ENCODE measurements at regions not wholly inside any gene's neighbourhood (a gene's known extent, or its start where the extent isn't known, plus 50 kb on each side); places are given as distances from the start of the nearest gene placed in this dataset.

DNA sequence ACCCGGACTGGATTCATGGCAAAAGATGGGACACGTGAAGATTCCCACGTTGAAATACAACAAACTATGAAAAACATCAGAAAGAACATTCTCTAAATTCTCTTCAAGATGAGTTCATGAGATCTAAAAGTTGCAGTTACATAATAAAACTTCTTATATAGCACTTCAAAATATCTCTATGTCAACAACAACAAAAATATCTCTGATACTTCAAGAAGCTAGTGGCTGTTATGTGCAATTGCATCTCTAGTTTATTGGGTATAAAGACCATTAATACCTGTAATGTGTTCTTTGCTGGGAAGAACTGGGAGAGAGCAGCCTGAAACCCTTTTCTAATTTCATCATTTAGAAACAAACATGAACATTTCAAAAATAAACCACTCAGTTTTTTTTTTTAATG, 69.2 kb upstream of the RGS6 start:
- Histone ChIP-seq H3K9me3 (no peaks in the 10 kb centered on the region), H3K27me3 (no peaks in the 10 kb centered on the region), H3K4me1 (peaks cover 0 to 38% (median 8%) of the 10 kb centered on the region in 4 donors), H3K27ac (peak overlapping the region; percentile 34 to 46), H3K4me3 (no peak overlapping the region), H3K36me3 (no peaks in the 10 kb centered on the region)
- DNase-seq, result no peak
- TF ChIP-seq, protein P1, sequence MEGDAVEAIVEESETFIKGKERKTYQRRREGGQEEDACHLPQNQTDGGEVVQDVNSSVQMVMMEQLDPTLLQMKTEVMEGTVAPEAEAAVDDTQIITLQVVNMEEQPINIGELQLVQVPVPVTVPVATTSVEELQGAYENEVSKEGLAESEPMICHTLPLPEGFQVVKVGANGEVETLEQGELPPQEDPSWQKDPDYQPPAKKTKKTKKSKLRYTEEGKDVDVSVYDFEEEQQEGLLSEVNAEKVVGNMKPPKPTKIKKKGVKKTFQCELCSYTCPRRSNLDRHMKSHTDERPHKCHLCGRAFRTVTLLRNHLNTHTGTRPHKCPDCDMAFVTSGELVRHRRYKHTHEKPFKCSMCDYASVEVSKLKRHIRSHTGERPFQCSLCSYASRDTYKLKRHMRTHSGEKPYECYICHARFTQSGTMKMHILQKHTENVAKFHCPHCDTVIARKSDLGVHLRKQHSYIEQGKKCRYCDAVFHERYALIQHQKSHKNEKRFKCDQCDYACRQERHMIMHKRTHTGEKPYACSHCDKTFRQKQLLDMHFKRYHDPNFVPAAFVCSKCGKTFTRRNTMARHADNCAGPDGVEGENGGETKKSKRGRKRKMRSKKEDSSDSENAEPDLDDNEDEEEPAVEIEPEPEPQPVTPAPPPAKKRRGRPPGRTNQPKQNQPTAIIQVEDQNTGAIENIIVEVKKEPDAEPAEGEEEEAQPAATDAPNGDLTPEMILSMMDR (IDR thresholded peaks at IDR 0.05), result peak in 1 of 2 experiments; percentile 36
- intact Hi-C loops (cut with DNase I; ENCODE audit: low total_unique reads), result no loop called here

DNA sequence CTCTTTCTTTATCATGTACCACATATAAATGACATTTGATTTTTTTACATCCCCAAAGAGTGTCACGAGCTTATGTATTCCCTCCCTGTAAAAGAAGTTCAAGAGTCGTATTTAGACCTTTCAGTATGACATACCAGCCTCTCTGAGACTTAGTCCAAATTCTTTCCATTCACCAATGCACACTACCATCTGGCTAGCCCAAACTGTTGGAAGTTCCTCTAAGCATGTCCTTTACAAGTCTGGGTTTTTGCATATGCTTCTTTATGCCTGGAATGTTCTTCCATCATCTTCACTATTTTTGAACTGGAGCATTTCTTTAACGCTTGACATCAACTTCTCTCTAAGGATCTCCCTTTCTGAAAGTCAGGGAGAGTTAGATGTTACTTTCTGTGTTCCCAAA, 68.5 kb upstream of the RGS6 start:
- DNase-seq, result no peak
- no peak overlapping the region for H3K4me3 ChIP-seq
- H3K36me3 ChIP-seq, result no peaks in the 10 kb centered on the region
- H3K27ac ChIP-seq, result no peak overlapping the region
- TF ChIP-seq, protein P1 (IDR thresholded peaks at IDR 0.05), result no peak
- H3K27me3 ChIP-seq, result no peaks in the 10 kb centered on the region
- no peaks in the 10 kb centered on the region for H3K9me3 ChIP-seq
- intact Hi-C loops (cut with DNase I; ENCODE audit: low total_unique reads), result no loop called here
- H3K4me1 ChIP-seq, result peaks cover 0 to 38% (median 8%) of the 10 kb centered on the region in 4 donors

Data from tibial artery (tissue), 4 donors.